ENCODE measurements at regions not wholly inside any gene's neighbourhood (a gene's known extent, or its start where the extent isn't known, plus 50 kb on each side); places are given as distances from the start of the nearest gene placed in this dataset.

- TF ChIP-seq, protein P1, sequence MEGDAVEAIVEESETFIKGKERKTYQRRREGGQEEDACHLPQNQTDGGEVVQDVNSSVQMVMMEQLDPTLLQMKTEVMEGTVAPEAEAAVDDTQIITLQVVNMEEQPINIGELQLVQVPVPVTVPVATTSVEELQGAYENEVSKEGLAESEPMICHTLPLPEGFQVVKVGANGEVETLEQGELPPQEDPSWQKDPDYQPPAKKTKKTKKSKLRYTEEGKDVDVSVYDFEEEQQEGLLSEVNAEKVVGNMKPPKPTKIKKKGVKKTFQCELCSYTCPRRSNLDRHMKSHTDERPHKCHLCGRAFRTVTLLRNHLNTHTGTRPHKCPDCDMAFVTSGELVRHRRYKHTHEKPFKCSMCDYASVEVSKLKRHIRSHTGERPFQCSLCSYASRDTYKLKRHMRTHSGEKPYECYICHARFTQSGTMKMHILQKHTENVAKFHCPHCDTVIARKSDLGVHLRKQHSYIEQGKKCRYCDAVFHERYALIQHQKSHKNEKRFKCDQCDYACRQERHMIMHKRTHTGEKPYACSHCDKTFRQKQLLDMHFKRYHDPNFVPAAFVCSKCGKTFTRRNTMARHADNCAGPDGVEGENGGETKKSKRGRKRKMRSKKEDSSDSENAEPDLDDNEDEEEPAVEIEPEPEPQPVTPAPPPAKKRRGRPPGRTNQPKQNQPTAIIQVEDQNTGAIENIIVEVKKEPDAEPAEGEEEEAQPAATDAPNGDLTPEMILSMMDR (IDR thresholded peaks at IDR 0.05) = no peak
- TF ChIP-seq RAD21 (IDR thresholded peaks at IDR 0.05; ENCODE audit: low read length) (no peak), TEAD4 (IDR thresholded peaks at IDR 0.05; ENCODE audit: borderline replicate concordance, insufficient read depth) (no peak), MXI1 (IDR thresholded peaks at IDR 0.05; ENCODE audit: low read depth, low read length) (no peak), EP300 (IDR thresholded peaks at IDR 0.05; ENCODE audit: borderline replicate concordance in 1 of 2, low read depth in 1 of 2, low read length in 1 of 2) (no peak), NFIC (IDR thresholded peaks at IDR 0.05; ENCODE audit: borderline replicate concordance) (no peak), MAX (IDR thresholded peaks at IDR 0.05; ENCODE audit: low read depth) (no peak), ELF1 (IDR thresholded peaks at IDR 0.05) (no peak), EZH2phosphoT487 (IDR thresholded peaks at IDR 0.05; ENCODE audit: borderline replicate concordance, low read depth) (no peak), TAF1 (IDR thresholded peaks at IDR 0.05; ENCODE audit: borderline replicate concordance, low read depth, low read length) (no peak), SMC3 (IDR thresholded peaks at IDR 0.05; ENCODE audit: low read depth, low read length) (no peak), POLR2AphosphoS5 (IDR thresholded peaks at IDR 0.05; ENCODE audit: low read depth, low read length) (no peak)
- TF ChIP-seq, protein P2, sequence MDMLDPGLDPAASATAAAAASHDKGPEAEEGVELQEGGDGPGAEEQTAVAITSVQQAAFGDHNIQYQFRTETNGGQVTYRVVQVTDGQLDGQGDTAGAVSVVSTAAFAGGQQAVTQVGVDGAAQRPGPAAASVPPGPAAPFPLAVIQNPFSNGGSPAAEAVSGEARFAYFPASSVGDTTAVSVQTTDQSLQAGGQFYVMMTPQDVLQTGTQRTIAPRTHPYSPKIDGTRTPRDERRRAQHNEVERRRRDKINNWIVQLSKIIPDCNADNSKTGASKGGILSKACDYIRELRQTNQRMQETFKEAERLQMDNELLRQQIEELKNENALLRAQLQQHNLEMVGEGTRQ (IDR thresholded peaks at IDR 0.05; ENCODE audit: borderline replicate concordance, low read depth, low read length) = no peak
Observed at GRCh38 chr9:1919229-1919628, 95.9 kb upstream of the SMARCA2 start.
